Endodermal cell (in vitro differentiated cells): ENCODE measurements at regions not wholly inside any gene's neighbourhood (a gene's known extent, or its start where the extent isn't known, plus 50 kb on each side); places are given as distances from the start of the nearest gene placed in this dataset.

ENCODE experiments used
- DNase-seq: peaks from one replicate; pipeline ENCODE4 v3.0.0-alpha.2; 2017
- H3K27ac ChIP-seq: 2 replicates; pipeline ENCODE4 v1.5.1; 2013; ENCODE audit warnings: mild to moderate bottlenecking, low read depth, low read length, moderate library complexity
- H3K27me3 ChIP-seq: 2 replicates; pipeline ENCODE4 v1.6.1; 2013; ENCODE audit warnings: mild to moderate bottlenecking, low read length, moderate library complexity; ENCODE audit not compliant: insufficient read depth, control insufficient read depth, poor library complexity, severe bottlenecking
- H3K36me3 ChIP-seq: 2 replicates; pipeline ENCODE4 v1.7.0; 2013; ENCODE audit warnings: mild to moderate bottlenecking, low read length, moderate library complexity; ENCODE audit not compliant: control insufficient read depth, insufficient read depth
- H3K4me1 ChIP-seq: one replicate; pipeline ENCODE4 v1.7.0; 2013; ENCODE audit warnings: low read length; ENCODE audit not compliant: control insufficient read depth, insufficient read depth
- H3K4me3 ChIP-seq: 2 replicates; pipeline ENCODE4 v1.5.1; 2013; ENCODE audit warnings: mild to moderate bottlenecking, low read length, moderate library complexity
- H3K9ac ChIP-seq: 2 replicates; pipeline ENCODE4 v1.6.1; 2013; ENCODE audit warnings: mild to moderate bottlenecking, low read length, moderate library complexity; ENCODE audit not compliant: poor library complexity, severe bottlenecking; ENCODE audit errors: extremely low read depth
- H3K9me3 ChIP-seq: 2 replicates; pipeline ENCODE4 v1.6.1; 2013; ENCODE audit warnings: mild to moderate bottlenecking, low read length, moderate library complexity; ENCODE audit not compliant: control insufficient read depth
- H3K27ac Mint-ChIP-seq: 2 replicates; pipeline ENCODE4 v1.8.0; 2020; ENCODE audit warnings: mixed read lengths
- H3K27me3 Mint-ChIP-seq: 2 replicates; pipeline ENCODE4 v1.8.0; 2021; ENCODE audit warnings: mild to moderate bottlenecking, mixed read lengths; ENCODE audit not compliant: insufficient read depth
- H3K36me3 Mint-ChIP-seq: 2 replicates; pipeline ENCODE4 v1.8.0; 2020; ENCODE audit warnings: low read depth, mixed read lengths
- H3K4me1 Mint-ChIP-seq: 2 replicates; pipeline ENCODE4 v1.8.0; 2020; ENCODE audit warnings: mixed read lengths
- H3K4me3 Mint-ChIP-seq: 2 replicates; pipeline ENCODE4 v1.8.0; 2020; ENCODE audit warnings: mild to moderate bottlenecking, moderate library complexity, mixed read lengths
- H3K9me3 Mint-ChIP-seq: 2 replicates; pipeline ENCODE4 v1.8.0; 2020; ENCODE audit warnings: mild to moderate bottlenecking, mixed read lengths
- CTCF ChIP-seq: fragments of 200-600 bp; sonication (generic); conservative IDR thresholded peaks from 2 replicates; pipeline ENCODE4 v1.5.0; 2021; ENCODE audit warnings: antibody characterized with exemption, mild to moderate bottlenecking
- WGBS, 2 experiments: methylation state at CpG; one replicate each; pipeline versions ENCODE4 v1.1.5 to v1.1.7; 2013; ENCODE audit warnings: missing lambda C conversion rate in 2 of 2, mixed read lengths in 1 of 2; ENCODE audit not compliant: insufficient coverage in 1 of 2, insufficient read length in 1 of 2; 5-methylcytosine and 5-hydroxymethylcytosine counted together

GRCh38 chr18:45539491-45539891 lies 75.8 kb upstream of the SLC14A2 start:
- Histone ChIP-seq H3K27me3 (no peaks in the 10 kb centered on the region), H3K4me1 (no peaks in the 10 kb centered on the region), H3K27ac (no peak overlapping the region), H3K9ac (no peak overlapping the region), H3K9me3 (no peaks in the 10 kb centered on the region), H3K4me3 (no peak overlapping the region), H3K36me3 (no peaks in the 10 kb centered on the region)
- WGBS, 2 experiments: 79 to 85% methylated on average over 5 of the region's 5 CpGs
- no peak overlapping the region for H3K27ac Mint-ChIP-seq
- TF ChIP-seq CTCF: no peak
- H3K4me1 Mint-ChIP-seq: peaks cover 4% of the 10 kb centered on the region
- no peaks in the 10 kb centered on the region for H3K9me3 Mint-ChIP-seq
- no peak overlapping the region for H3K4me3 Mint-ChIP-seq
- no peak for DNase-seq
- H3K27me3 Mint-ChIP-seq: no peaks in the 10 kb centered on the region
- no peaks in the 10 kb centered on the region for H3K36me3 Mint-ChIP-seq

- H3K27ac ChIP-seq: no peak overlapping the region
- H3K4me1 ChIP-seq: no peaks in the 10 kb centered on the region
- no peak overlapping the region for H3K9ac ChIP-seq
- no peaks in the 10 kb centered on the region for H3K27me3 ChIP-seq
- Mint-ChIP-seq H3K9me3 (no peaks in the 10 kb centered on the region), H3K27me3 (no peaks in the 10 kb centered on the region), H3K27ac (no peak overlapping the region), H3K36me3 (no peaks in the 10 kb centered on the region), H3K4me1 (peaks cover 4% of the 10 kb centered on the region), H3K4me3 (no peak overlapping the region)
- no peak for TF ChIP-seq CTCF
- DNase-seq: peak; percentile 69
- no peaks in the 10 kb centered on the region for H3K9me3 ChIP-seq
- no peaks in the 10 kb centered on the region for H3K36me3 ChIP-seq
- H3K4me3 ChIP-seq: no peak overlapping the region
- WGBS, 2 experiments: 82 to 89% methylated on average over 5 to 7 of the region's 7 CpGs
These were observed 75.2 kb upstream of the SLC14A2 start for GRCh38 chr18:45540125-45540524.

GRCh38 chr18:45541421-45541820 lies 73.9 kb upstream of the SLC14A2 start:
- no peaks in the 10 kb centered on the region for H3K27me3 ChIP-seq
- H3K27me3 Mint-ChIP-seq: no peaks in the 10 kb centered on the region
- 88 to 96% methylated on average over 1 to 2 of the region's 2 CpGs for WGBS, 2 experiments
- H3K9ac ChIP-seq: no peak overlapping the region
- no peak overlapping the region for H3K4me3 ChIP-seq
- H3K4me1 Mint-ChIP-seq: peaks cover 4% of the 10 kb centered on the region
- no peaks in the 10 kb centered on the region for H3K4me1 ChIP-seq
- no peak overlapping the region for H3K4me3 Mint-ChIP-seq
- H3K36me3 Mint-ChIP-seq: no peaks in the 10 kb centered on the region
- DNase-seq: no peak
- no peak overlapping the region for H3K27ac Mint-ChIP-seq
- H3K27ac ChIP-seq: no peak overlapping the region
- no peaks in the 10 kb centered on the region for H3K36me3 ChIP-seq
- no peaks in the 10 kb centered on the region for H3K9me3 Mint-ChIP-seq
- H3K9me3 ChIP-seq: no peaks in the 10 kb centered on the region
- TF ChIP-seq CTCF: no peak
